Spinal cord (tissue), 9 donors: ENCODE measurements at regions not wholly inside any gene's neighbourhood (a gene's known extent, or its start where the extent isn't known, plus 50 kb on each side); places are given as distances from the start of the nearest gene placed in this dataset.

Source experiments
- DNase-seq, 6 donors: peaks; one replicate each; pipeline versions ENCODE4 v3.0.0 to v3.0.0-alpha.2; 2013 to 2015; ENCODE audit warnings: low spot score in 6 of 6, low read depth in 4 of 6
- H3K27ac ChIP-seq: one replicate; pipeline ENCODE4 v1.5.1; 2013; ENCODE audit warnings: low read depth, low read length, control low read depth
- H3K27me3 ChIP-seq: one replicate; pipeline ENCODE4 v1.6.1; 2013; ENCODE audit warnings: low read length; ENCODE audit not compliant: control insufficient read depth, insufficient read depth
- H3K36me3 ChIP-seq: one replicate; pipeline ENCODE4 v1.6.1; 2013; ENCODE audit warnings: low read length; ENCODE audit not compliant: control insufficient read depth, insufficient read depth
- H3K4me1 ChIP-seq: one replicate; pipeline ENCODE4 v1.6.1; 2013; ENCODE audit warnings: low read length; ENCODE audit not compliant: control insufficient read depth, insufficient read depth
- H3K4me3 ChIP-seq: one replicate; pipeline ENCODE4 v1.5.1; 2013; ENCODE audit warnings: low read depth, low read length, control low read depth
- H3K9me3 ChIP-seq: one replicate; pipeline ENCODE4 v1.6.1; 2013; ENCODE audit warnings: low read length; ENCODE audit not compliant: control insufficient read depth, insufficient read depth
- WGBS: methylation state at CpG from one replicate; pipeline ENCODE4 v1.1.5; 2013; ENCODE audit warnings: missing lambda C conversion rate; ENCODE audit not compliant: insufficient coverage; 5-methylcytosine and 5-hydroxymethylcytosine counted together
- donor health status: healthy.

DNA sequence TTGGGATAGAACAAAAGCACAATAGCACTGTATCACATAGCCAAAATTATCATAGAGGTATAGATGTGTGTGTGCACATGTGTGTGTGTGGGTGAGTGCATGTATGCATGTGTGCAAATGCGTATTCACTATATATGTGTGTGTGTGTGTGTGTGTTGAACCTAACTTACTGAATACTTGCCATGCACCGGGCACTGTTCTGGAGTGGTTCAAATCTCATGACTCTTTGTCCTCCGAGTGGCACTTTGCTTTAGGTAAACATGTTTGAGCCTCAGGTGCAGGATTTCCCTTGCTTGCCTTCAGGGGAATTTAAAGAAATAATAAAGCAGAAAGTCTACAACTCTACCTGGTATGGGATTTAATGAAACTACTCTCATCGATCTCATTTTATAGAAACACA lies 183.5 kb upstream of the GDNF start:
- no peak overlapping the region for H3K27ac ChIP-seq
- WGBS, result 83% methylated on average over 2 of the region's 4 CpGs
- no peak for DNase-seq
- no peaks in the 10 kb centered on the region for H3K36me3 ChIP-seq
- no peaks in the 10 kb centered on the region for H3K27me3 ChIP-seq
- H3K9me3 ChIP-seq, result no peaks in the 10 kb centered on the region
- H3K4me3 ChIP-seq, result no peak overlapping the region
- no peaks in the 10 kb centered on the region for H3K4me1 ChIP-seq

DNA sequence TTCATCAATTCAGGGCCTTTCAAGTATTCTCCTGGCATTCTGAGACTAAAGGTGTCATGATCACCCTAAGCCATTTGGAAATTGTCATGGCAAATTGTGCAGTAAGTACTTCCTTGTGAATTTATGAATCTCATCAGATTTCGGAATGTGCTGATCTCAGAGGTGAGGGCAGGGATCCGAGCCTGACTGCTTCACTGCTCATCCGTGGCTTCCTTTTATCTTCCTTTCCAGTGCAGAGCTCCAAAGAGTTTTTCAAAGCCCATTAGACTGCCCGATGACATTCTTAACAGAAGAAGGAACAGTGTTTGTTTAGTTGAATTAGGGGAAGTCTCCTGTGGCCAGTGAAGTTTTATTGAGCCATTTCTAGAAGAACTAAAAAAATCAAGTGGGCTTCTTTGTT lies 182.8 kb upstream of the GDNF start:
- H3K4me1 ChIP-seq, result no peaks in the 10 kb centered on the region
- H3K27me3 ChIP-seq, result no peaks in the 10 kb centered on the region
- no peak overlapping the region for H3K27ac ChIP-seq
- no peak for DNase-seq
- no peaks in the 10 kb centered on the region for H3K36me3 ChIP-seq
- H3K4me3 ChIP-seq, result no peak overlapping the region
- H3K9me3 ChIP-seq, result no peaks in the 10 kb centered on the region
- no CpG with 5 or more reads among the region's 4 CpGs for WGBS

DNA sequence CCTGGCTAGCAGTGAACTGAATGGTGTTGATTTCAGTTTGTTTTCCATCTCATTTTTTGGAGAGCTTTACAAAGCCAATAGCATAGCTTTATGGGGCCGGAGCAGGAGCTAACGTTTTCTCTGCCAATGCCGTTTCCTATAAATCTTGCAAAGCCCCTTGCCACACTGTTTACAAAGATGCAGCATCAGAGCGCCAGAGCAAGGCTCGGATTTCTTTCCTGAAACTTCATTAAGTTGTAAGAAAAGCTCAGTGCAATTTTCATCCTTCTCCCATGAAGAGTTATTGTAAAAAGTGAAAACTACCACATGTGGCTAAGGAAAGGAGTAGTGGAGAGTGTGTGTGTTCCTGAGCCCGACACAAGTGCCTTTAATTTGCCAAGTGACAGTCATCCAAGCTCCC lies 178.2 kb upstream of the GDNF start:
- H3K27me3 ChIP-seq, result no peaks in the 10 kb centered on the region
- no peaks in the 10 kb centered on the region for H3K4me1 ChIP-seq
- no peak overlapping the region for H3K27ac ChIP-seq
- no peaks in the 10 kb centered on the region for H3K36me3 ChIP-seq
- DNase-seq, result no peak
- no peak overlapping the region for H3K4me3 ChIP-seq
- WGBS, result 77% methylated on average over 3 of the region's 6 CpGs
- no peaks in the 10 kb centered on the region for H3K9me3 ChIP-seq

GRCh38 chr5:38013107-38013506 lies 173.3 kb upstream of the GDNF start:
- Histone ChIP-seq H3K4me3 (no peak overlapping the region), H3K27ac (no peak overlapping the region), H3K4me1 (no peaks in the 10 kb centered on the region), H3K36me3 (no peaks in the 10 kb centered on the region), H3K27me3 (no peaks in the 10 kb centered on the region), H3K9me3 (no peaks in the 10 kb centered on the region)
- DNase-seq, result no peak
- WGBS, result no CpG with 5 or more reads among the region's 3 CpGs

GRCh38 chr5:38011668-38012188 lies 171.9 kb upstream of the GDNF start:
- WGBS, result 81% methylated on average over 2 of the region's 3 CpGs
- Histone ChIP-seq H3K4me1 (no peaks in the 10 kb centered on the region), H3K36me3 (no peaks in the 10 kb centered on the region), H3K27ac (no peak overlapping the region), H3K9me3 (no peaks in the 10 kb centered on the region), H3K27me3 (no peaks in the 10 kb centered on the region), H3K4me3 (no peak overlapping the region)
- no peak for DNase-seq

DNA sequence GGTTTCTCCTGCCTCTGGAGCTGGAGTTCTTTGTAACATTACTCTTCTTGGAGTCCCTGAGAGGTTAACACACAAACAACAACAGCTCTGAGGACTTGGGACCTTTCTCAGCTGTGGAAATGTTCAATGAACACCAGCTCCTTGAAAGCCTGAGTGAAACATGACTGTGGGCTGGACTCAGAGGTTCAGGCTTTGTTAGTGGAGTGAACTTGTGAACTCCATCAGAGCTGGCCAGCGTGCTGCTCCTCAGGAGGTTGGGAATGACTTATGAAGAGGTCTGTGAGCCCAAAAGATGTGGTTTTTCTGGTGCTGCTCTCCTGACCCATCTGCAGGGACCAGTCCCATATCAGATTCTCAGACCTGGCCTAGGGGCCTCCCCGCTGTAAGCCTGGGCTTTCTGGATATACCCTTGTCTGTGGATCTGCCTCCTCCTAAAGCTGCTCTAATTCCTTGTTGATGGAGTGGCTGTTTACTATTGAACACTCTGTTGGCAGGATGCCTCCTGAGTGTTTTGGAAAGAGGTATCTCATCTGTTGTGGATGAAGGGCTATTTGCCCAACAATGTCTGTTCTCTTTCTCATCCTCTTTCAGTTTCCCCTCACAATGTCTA lies 170.0 kb upstream of the GDNF start:
- Histone ChIP-seq H3K27ac (no peak overlapping the region), H3K36me3 (no peaks in the 10 kb centered on the region), H3K9me3 (no peaks in the 10 kb centered on the region), H3K4me3 (no peak overlapping the region), H3K4me1 (no peaks in the 10 kb centered on the region), H3K27me3 (no peaks in the 10 kb centered on the region)
- WGBS, result 50% methylated on average over 1 of the region's 2 CpGs
- no peak for DNase-seq

- Histone ChIP-seq H3K36me3 (no peaks in the 10 kb centered on the region), H3K4me3 (no peak overlapping the region), H3K4me1 (no peaks in the 10 kb centered on the region), H3K27me3 (no peaks in the 10 kb centered on the region), H3K27ac (no peak overlapping the region), H3K9me3 (no peaks in the 10 kb centered on the region)
- DNase-seq, result peak in 1 of 6 donors; percentile 9
- no CpG with 5 or more reads among the region's 1 CpG for WGBS
These were observed 168.4 kb upstream of the GDNF start for GRCh38 chr5:38008198-38008597.

DNA sequence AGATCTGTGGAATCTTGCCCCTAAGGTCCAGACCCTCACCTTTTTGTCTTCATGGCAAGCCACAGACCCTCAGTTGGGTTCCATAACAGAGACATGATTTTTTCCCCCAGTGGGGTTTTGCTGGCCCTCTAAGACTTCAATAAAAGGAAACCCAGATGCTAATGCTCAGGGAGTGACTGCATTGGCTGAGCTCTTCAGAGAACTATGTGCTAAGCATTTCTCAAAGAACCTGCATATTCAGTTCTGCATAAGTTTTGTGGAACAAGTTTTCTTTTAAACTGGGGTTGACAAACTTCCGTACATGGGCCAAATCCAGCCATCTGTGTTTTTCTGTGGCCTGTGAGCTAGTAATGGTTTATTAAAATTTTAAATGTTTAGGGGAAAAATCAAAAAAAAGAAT lies 159.8 kb upstream of the GDNF start:
- H3K4me3 ChIP-seq, result no peak overlapping the region
- H3K9me3 ChIP-seq, result no peaks in the 10 kb centered on the region
- 100% methylated on average over 1 of the region's 1 CpG for WGBS
- no peaks in the 10 kb centered on the region for H3K27me3 ChIP-seq
- H3K27ac ChIP-seq, result no peak overlapping the region
- no peak for DNase-seq
- H3K36me3 ChIP-seq, result no peaks in the 10 kb centered on the region
- H3K4me1 ChIP-seq, result no peaks in the 10 kb centered on the region

DNA sequence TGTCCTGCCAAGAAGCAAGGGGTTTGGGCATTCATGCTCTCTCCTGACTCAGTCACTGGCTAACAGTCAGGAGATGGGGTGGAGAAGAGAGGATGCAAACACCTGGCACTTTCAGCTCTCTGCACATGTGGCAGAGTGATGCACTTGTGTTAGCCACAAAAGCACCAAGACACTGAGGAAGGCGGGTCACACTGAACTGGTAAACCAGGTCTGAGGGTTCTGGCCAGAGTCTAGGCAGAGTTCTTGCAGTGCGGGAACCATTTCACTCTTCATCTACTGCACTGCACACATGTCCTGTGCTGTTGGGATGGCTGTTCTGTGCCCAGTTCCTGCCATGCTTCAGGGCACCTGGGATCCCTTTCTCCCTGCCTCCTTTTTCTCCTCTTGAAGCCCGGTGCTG lies 157.1 kb upstream of the GDNF start:
- WGBS, result 95% methylated on average over 2 of the region's 3 CpGs

DNA sequence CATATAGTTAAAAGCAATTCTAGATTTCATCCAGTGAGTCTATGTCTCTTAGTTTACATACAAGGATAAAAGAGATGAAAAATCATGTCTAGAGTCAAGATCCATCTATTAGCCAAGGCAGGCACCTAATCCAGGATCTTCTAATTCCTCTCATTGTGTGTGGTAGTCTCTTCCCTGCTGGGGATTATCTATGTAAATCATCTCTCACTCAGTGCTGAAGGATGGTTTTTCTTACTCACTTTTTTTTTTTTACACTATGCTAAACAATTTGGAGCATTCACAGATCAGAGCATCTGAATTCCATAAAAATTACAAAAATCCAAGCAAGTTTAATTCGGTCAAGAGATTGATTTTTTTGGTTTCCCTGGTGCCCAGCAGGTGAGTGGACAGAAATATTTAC lies 154.9 kb upstream of the GDNF start:
- Histone ChIP-seq H3K4me1 (no peaks in the 10 kb centered on the region), H3K9me3 (no peaks in the 10 kb centered on the region), H3K27me3 (no peaks in the 10 kb centered on the region), H3K27ac (no peak overlapping the region), H3K4me3 (no peak overlapping the region), H3K36me3 (no peaks in the 10 kb centered on the region)
- no CpG with 5 or more reads among the region's 1 CpG for WGBS
- no peak for DNase-seq

More for the DNA sequence above, 157.1 kb upstream of the GDNF start:
- H3K27ac ChIP-seq, result no peak overlapping the region
- H3K4me1 ChIP-seq, result no peaks in the 10 kb centered on the region
- no peaks in the 10 kb centered on the region for H3K36me3 ChIP-seq
- no peak for DNase-seq
- no peaks in the 10 kb centered on the region for H3K27me3 ChIP-seq
- H3K4me3 ChIP-seq, result no peak overlapping the region
- no peaks in the 10 kb centered on the region for H3K9me3 ChIP-seq
